SHP77 (cell line): ENCODE measurements at regions not wholly inside any gene's neighbourhood (a gene's known extent, or its start where the extent isn't known, plus 50 kb on each side); places are given as distances from the start of the nearest gene placed in this dataset.
"Not testable (repeated sequence)": the region's sequence is repeated elsewhere in the genome, so short reads cannot be mapped to it uniquely, and the experiment has no call there.

Experiments
- DNase-seq, 2 experiments: peaks; one replicate each; lab custom pipeline; 2025; lab: John Stamatoyannopoulos, UW

DNA sequence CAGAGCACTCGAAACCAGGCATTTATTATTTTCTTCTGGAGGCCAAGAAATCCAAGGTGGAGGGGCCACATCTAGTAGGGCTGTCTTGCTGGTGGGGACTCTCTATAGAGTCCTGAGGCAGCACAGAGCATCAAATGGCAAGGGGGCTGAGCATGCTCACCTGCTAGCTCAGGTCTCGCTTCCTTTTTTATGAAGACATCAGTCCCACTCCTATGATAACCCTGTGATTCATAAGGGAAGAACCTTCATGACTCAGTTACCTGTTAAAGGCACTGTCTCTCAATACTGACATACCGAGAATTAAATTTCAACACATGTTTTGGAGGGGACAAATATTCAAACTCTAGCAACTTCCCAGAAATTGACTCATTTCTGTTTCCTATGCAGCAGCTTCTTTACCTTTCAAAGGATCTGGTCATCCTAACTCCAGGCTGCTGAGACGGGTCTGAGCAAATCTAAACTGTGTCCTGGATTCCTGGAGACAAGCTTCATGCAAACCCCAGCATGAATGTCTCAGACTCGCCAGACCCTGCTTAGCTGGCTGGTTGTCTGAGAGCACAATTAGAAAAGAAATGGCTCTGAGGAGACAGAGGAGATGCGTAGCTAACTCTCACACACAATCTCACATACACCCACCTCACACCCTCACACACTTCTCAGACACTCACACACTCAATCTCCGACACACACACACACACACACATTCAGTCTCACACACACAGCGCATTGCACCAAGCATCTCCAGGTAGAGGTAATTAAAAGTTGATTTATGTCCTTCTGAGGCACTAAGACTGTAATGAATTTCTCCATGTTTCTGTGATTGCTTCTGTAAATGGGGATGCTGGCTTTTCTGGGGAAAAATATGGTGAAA, 280.8 kb downstream of the BCL2L11 start:
- not testable (repeated sequence) for DNase-seq

DNA sequence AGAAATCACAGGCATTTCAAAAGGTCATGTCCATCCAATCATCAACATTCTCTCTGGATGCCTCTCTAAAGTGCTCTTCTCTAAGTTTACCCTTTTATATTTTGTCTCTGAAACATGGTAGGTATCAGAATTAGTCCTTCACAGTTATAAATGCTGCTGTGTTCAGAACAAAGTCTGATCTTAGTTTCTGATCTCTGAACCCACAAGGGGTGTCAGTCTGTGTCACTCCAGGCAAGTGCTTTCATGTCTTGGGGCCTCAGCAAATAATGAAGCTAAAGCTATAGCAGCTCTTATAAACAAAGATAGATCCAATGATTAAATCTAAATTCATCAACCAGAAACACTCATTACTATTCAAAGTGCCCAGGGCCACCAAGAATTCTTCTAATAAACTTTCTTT, 281.7 kb downstream of the BCL2L11 start:
- not testable (repeated sequence) for DNase-seq

DNA sequence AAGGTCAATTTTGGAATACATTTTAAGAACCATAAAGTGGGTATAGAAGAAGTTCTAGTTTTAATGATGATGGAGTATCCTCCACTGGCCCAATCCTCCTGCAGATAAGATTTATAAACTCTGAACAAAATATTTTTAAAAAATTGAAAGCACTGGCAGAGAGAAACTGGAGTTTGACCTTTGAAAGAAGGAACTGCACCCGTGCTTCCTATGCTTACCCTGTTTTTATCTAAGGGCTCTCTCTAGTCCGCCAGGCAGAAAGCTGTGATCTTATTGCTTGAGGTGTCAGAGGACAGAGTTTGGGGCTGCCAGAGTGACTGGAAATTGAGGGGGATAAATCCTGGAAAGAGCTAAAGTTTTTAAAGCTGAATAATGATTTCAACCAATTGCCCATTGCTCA, 282.6 kb downstream of the BCL2L11 start:
- not testable (repeated sequence) for DNase-seq

DNA sequence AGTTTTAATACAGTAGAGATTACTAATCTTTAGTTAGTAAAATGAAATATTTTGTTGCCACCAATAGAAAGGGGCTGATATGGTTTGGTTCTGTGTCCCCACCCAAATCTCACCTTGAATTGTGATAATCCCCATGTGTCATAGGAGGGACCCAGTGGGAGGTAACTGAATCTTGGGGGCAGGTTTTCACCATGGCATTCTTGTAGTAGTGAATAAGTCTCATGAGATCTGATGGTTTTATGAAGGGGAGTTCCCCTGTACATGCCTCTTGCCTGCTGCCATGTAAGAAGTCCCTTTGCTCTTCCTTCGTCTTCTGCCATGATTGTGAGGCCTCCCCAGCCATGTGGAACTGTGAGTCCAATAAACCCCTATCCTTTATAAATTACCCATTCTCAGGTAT, 285.9 kb downstream of the BCL2L11 start:
- not testable (repeated sequence) for DNase-seq

DNA sequence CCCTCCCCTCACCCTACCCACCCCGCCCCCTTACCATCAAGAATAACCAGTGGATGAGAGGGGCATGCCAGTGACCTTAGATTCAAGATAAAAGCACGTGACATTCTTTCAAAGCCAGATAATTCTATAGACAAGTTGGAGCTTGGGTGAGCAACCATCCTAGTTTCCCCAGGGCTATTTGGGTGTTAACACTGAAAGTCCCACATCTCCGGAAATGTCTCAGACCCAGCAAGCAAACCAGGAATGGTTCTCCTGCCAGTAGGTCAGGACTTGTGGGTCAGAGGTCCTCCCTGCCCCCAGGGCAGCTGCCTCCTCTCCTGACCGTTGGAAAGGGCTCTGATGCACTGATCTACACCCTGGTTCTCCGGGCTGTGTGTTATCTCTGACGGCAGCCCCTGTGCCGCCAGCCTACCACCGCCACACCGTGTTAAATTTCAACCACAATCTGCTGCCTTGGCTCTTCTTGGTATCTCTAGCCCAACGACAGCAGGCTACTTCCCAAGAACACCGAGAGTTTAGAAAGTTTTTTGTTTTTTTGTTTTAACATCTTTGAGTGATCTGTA, 287.0 kb downstream of the BCL2L11 start:
- DNase-seq = not testable (repeated sequence)

DNA sequence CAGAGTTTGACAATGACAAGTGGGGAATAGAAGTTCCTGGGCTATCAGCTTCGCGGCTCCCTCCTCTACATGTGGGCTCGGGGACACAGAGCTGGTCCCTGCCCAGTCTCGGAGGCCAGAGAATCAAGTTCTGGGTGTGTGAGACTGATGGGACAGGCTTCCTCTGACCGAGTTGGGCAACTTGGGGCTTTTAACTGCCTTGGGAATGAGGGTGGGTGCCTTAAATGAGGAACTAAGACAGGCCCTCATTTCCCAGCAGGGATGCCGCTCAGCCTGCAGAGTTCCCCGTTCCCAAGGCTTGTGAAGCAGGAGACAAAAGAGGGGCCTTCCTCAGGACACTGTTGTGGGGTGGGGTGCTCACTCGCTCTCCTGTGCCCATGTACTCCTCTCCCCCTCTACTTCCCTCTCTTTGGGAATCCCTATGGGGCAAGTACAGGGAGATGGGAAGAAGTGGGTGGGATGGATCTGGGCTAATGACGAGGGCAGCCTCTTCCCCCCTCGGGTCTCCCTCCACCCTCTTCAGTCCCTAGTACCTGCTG, 290.2 kb downstream of the BCL2L11 start:
- not testable (repeated sequence) for DNase-seq

DNA sequence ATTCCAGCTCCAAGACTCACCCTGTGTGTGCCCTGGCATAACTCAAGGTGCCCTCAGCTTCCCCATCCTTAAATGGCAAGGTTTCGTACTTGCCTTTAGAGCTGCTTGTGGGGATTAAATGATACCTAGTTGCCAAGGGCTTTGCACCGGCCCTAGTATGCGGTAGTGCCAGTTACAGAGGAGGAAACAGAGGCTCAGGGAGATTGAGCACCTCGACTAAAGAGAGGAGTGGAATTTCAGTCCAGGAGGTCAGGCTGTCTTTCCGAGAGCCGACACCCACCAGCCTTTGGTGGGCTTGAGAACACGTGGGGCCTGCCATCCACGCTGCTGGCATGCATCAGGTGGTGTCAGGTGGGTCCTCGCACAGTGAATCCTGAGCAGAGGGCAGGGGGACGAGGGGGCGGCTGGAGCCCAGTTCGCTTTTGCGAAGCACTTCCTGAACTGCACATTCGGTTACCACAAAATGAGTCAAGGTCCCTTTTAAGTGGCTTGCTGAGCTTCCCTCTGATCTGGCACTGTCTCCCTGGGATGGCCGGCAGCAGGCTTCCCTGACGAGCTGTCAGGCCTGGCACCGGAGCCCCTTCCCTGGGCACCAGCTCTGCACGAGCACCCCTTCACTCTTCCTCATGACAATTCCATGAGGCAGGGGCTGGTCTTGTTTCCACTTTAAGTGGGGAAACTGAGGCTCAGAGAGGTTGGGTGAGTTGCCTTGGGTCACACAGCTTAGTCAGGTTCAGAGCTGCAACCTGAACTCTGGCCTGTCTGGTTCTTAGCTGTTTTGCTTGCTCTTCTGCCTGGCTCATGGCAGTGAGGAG, 291.4 kb downstream of the BCL2L11 start:
- DNase-seq = not testable (repeated sequence)

DNA sequence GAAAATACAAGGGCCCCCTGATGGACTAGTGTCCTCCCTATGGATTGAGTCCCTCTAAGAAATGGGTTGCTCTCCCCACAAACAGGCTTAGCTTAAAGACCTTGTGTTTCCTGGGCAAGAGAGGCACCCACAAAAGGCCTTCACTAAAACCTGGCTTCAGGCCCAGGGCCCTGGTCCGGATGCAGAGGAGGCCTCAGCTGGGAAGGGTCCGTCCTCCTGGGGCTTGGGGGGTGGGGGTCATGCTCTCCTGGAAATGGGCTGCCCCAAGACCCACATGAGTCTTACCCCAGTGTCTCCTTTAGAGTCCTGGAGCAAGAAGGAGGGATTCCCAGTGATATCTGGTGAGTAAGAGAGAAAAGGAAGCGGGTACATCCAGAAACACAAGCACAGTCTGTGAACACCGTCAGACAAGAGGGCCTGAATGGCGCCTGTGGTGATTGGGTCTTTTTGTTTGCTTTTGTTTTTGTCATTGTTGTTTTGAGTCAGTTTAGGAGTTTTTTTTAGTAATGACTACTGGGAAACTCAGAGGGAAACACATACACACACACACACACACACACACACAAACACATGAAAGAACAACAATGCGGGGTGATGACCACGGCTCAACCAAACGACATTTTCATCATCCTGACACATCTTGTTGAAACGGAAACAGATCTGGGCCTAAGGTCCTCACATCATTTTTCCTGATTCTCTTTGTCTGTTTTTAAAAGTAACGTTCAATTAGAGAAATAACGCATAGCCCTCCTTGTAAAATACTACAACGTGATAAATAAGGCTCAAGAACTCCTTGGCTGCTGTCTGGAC, 292.3 kb downstream of the BCL2L11 start:
- DNase-seq = not testable (repeated sequence)

DNA sequence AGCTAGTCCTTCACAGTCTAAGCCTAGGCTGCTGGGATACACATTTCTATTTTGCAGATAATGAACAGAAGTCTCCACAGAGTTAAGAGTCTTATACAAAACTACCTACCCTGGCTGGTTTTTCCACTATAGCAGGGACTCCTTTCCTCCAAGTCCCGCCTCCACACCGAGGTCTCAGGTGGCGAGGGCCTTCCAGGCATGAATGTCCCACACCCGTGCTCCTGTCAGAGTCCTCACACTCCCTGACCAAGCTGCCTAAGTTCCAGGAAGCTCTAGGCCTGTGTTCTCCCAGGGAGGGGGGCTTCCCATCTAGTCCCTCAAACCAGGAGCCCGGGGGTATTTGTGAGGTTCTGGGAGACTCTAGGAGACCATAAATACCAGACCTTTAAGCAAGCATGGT, 293.2 kb downstream of the BCL2L11 start:
- DNase-seq = not testable (repeated sequence)

DNA sequence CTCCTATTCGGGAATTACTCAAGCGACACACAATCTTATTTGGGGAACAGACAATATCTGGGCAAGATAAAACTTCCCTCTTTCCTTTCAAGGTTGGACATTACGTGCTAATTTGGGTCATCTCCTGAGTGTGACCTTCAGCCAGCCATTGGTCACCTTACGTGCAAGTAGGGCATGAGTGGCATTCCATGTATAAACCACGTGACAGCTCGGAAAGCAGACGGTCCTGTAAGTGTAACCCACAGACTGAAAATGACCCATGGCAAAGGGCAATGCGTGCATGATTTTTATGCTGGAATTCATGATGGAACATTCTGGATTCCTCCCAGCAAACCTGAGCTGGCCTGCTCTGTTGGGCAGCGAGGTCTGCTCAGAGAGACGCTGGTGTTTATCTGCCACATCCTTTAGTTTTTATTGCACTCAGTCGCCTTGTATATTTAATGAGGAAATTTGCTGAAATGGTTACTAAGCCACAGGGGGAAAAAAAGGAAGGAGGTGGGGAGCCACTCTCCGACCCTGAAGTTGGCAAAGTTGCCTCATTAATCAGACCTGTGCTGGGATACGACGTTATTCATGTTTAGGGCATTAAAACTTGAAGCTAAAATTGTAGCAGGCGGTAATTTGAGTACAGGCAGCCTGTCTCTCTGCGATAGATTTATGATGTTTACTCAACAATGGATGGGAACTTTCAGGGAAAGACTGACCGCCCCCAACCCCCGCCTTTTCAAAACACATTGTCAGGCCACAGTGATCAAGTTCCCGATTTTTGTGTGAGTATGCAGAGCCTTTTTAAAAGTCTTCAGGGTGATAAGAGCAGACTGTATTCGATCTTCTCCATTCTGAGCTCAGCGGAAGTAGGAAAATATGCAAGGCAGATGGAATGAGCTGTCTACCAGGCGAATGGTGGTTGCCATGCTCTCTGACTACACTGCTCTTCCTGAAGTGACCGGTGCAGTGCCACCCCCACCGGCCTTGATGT, 295.3 kb downstream of the BCL2L11 start:
- not testable (repeated sequence) for DNase-seq

DNA sequence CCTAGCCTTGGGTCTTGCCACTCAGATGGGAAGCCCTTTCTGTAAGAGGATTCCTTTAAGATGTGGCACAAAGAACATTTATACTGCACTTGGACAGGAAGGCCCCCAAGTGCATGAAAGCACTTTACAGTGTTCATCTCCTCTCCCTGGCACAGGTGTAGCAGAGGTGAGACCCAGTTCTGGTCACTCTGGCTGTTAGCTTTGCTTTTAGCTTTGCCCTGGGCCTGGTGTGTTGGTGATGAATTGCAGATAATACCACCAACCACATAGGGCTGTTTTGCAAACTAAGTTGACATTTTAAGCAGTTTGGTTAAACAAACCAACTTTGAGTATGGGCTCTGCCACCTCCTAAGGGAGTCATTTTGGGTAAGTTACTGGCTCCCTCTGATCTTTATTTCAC, 296.3 kb downstream of the BCL2L11 start:
- not testable (repeated sequence) for DNase-seq

DNA sequence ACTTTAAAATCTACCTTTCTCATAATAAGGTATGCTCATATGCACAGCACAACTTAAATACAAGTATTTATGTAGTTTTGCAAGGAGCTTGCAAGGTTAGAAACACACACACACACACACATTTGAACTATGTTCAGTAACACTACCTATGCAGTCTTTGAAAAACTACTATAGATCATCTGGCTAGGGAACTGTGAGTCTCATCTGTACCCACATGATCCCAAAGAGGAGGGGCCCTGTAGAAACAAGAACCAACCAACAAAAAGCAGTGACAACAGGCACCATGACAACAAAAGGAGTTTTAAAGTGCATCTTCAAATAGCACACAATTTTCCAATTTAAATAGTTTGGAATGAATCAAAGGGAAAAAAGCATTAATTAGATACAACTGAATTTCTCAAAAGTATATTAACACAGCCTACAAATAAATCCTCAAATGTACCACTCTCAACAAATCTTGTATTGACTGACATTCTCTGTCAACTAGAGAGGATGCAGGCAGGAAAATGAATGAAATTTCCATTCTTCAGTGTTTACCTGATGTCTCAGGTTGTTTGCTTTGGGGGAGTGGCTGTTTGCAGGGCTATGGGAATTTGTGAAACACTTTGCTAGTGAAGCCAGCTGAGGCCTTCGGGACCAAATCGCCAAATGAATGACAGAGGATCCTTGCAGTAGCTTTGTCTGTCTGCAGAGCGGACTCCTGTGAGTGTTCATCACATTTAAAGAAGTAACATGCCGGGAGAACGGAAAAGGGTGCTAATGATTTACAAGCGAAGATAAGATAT, 297.6 kb downstream of the BCL2L11 start:
- not testable (repeated sequence) for DNase-seq

DNA sequence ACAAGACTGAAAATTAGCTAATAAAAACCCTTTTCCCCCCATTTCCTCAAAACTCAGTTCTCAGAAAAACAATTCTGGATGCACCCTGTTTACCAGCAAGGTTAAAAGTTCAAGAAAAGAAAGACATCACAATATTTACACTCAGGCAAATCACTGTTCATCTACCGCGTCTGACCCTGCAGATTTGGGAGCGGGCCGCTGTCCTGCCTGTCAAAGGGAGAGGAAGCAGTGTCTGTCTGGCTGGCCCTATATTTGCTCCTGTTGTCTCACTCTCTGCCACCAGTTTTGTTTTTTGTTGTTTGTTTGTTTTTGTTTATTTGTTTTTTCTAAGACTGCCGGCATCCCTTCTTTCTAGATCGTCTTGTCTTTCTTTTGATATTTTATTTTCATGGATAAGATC, 299.4 kb downstream of the BCL2L11 start:
- DNase-seq = not testable (repeated sequence)

DNA sequence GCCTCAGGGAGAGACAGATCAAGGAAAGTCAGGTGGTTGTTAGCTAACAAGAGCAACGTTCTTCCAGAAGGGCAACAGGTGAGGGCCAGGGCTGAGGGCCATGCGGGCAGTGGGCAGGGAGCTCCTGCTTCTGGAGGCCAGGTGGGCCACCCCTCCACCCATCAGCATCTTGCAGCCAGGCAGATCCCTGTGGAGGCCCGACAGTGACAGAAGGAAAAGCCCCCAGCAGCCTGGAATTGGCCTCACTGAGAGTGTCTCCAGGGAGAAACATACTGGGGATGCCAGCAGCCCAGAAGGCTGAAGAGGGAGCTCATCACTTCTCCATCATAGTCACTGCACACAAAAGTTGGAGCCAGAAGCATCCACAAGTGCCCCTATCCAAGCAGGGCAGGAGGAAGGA, 300.1 kb downstream of the BCL2L11 start:
- DNase-seq = not testable (repeated sequence)

DNA sequence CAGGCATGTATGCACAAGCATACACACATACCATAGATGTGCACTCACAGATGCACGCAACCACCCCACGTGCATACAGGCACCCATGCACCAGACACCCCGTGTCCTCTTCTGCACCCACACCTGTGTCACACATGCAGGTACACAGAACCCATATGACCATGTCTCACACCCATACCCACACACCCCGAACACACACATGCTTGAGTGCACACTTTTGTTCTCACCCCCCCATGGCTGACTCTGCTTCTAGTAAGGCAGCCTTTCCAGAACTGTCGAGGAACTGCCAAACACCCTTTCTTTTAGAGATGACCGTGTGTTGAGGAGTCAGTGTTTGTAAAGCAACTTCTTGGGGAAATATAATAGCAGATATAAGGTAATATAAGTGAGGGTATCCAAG, 301.2 kb downstream of the BCL2L11 start:
- not testable (repeated sequence) for DNase-seq

DNA sequence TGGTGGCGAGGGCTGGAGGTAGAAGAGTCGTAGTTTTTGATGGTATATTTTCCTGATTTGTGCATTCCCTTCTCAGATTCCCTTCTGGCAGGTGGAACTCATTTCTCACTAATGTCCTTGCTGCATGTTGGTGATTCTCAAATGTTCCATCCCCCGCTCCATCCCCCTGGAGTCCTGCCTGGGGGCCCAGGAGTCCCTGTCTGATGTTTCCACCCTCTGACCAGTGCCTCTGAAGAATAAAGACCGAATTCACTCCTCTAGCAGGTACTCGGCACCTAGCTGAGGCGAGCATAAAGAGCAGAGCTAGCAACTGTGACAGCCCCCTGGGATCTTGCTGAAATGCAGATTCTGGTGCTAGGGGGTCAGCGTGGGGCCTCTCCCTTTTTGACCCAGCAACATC, 301.8 kb downstream of the BCL2L11 start:
- not testable (repeated sequence) for DNase-seq

DNA sequence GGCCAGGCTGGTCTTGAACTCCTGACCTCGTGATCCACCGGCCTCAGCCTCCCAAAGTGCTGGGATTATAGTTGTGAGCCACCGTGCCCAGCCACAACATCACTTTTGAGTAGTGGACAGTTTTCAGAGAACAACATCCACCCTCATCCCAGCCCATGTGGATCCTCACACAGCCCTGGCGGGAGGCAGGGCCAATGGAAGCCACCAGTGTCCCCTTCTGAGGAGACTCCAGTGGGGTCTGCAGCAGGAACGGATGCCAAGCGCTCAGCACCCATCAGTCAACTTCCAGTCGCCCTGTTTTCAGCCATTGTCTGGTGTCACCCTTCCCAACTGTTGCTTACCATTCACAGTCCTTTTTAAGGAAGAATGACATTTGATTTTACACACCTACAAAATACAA, 302.5 kb downstream of the BCL2L11 start:
- DNase-seq = not testable (repeated sequence)

DNA sequence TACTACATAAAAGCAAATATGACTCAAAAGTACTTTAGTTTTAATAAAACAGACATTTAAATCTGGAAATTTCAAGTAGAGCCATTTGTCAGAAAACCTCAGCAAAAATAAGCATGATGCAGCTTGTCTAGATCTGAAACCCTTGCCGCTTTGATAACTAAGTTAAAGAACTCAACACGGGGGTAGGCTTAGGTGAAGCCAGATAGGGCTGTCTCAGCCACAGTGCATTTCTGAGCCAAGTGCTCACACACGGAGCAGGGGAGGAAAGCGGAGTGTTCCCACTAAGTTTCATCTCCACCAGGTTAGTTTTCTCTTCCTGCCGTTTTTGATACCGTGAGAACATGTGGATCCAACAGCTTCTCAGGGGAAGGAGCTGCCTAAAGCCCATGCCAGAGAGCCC, 303.5 kb downstream of the BCL2L11 start:
- DNase-seq = not testable (repeated sequence)

DNA sequence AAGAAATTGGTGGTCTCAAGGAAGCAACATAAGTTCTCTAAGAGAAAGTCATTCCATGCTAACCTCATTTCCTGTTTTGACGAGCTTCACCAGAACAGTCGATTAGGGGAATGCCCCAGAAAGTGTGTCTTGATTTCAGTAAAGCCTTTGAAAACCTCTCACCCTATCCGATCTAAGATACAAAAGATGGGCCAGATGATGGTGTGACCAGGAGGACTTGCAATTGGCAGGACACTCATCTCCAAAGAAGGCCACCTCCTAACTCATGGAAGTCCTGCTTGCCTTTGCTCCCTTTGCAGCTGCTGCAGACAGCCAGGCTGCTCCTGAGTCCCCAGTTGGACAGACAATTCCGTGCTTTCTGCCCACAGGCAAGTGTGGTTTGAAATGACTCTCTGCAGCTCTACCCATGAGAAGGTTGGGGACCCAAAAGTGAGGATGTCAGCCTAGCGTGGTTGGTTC, 304.2 kb downstream of the BCL2L11 start:
- not testable (repeated sequence) for DNase-seq
